Fibroblast of gingiva (primary cell): ENCODE measurements at regions not wholly inside any gene's neighbourhood (a gene's known extent, or its start where the extent isn't known, plus 50 kb on each side); places are given as distances from the start of the nearest gene placed in this dataset.

Experiments used
- DNase-seq: peaks from one replicate; pipeline ENCODE4 v3.0.0-alpha.2; 2011; ENCODE audit warnings: low read depth

DNA sequence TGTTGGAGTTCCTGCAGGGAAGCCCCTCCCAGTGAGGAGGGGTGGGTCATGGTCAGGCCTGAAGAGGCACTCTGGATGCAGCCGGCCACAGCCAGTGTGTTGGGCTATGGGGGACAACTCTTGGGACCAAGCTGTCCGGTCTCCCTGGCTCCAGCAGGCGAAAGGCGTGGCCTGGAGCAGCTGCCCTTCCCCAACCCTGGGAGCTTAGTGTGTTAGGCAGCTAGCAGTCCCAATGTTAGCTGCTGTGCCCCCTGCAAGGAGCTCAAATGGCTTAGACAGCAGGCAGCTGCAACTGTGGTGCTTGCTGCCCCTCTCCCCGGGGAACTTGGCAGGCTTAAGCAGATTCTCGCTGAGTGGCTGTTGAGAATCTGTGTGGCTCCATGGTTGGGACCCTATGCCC lies 67.5 kb upstream of the ACTBL2 start:
- DNase-seq: no peak

DNA sequence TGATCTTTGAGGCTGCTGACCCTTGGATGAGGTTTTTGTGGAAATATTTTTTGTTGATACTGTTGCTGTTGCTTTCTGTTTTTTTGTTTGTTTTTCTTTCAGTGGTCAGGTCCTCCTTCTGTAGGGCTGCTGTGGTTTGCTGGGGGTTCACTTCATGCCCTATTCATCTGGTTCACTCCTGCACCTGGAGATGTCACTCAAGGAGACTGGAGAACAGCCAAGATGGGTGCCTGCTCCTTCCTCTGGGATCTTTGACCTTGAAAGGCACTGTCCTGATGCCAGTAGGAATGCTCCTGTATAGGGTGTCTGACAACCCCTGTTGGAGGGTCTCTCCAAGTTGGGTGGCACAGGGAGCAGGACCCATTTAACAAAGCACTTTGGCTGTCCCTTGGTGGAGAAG lies 67.0 kb upstream of the ACTBL2 start:
- DNase-seq: no peak

DNA sequence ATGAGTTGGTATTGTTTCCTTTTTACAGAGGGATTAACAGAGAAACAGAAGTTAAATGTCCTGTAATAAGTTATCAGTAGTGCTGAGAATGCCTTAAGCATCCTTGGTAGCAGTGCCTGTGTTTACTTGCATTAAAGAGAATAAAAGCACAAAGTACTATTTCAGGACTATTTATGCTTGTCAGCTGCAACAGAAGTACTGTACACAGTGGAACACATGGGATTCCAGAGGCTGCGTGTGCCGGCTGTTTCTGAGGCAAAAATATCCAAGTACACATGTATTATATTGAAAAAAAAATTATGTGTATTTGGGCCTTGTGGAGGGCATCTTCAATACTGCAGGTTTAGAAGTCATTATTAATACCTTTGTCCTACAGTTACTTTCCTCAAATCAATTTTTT lies 58.2 kb upstream of the ACTBL2 start:
- DNase-seq: no peak

DNA sequence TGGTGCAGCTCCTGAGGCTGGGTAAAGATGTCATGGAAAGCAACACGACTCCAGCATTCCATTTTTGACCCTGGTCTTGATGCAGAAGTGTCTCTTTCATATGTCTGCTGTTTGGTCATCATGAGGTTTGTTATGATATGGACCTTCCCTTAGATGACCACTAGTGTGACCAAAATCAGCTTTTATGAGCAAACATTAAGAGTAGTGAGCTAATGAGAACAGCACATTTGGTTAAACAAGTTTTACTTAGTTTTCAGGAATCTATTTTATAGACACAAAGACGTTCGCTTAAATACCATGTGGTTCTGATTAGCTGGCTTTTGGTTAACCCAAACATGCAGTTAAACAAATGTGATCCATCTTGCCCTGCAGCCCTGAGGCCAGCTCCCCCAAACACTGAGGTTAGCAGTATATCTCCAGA lies 56.7 kb upstream of the ACTBL2 start:
- DNase-seq: peak; percentile 61

DNA sequence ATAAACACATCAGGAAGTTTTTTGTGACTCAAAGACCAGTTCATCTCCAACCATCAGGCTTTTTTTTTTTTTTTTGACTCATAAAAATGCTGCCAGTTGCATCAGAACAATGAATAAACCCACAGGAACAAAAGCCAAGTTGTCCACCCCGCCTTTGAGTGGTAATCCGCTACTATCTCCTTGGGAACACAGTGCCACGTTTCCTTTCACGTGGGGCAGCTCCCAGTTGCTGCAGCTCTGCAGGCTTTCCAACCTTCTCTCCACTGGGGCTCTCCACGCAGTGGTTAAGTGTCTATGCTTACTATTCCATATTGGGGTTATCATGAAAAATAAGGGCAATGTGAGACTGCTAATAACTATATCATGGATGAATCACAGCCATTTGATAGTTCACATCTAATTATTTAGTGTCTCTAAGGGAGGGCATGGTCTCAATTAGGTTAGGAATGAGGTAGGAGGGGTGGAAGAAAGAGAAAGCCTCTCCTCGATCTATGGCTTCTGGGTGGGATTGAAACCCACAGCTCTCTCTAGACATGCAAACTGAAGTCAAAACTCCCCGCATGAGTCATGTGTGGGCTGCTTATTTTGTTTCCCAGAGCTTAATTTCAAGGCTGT lies 55.8 kb upstream of the ACTBL2 start:
- DNase-seq: peak; percentile 87

DNA sequence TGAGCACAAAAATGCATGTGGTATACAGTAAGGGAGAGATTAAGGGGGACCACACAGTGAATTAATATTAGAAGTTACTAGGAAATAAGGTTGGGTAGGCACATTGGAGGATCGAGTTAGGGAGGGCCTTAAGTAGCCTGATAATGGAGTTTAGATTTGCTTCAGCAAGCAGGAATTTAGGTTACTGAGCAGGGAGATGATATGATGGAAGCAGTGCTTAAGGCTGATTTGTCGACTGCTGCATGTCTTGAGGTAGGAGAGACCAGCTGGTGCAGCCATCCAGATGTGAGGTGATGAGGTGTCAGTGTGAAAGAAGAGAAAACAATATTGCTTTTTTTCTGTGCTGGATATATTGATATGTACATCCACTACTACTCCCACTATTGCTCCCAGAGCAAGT lies 55.2 kb upstream of the ACTBL2 start:
- DNase-seq: no peak

DNA sequence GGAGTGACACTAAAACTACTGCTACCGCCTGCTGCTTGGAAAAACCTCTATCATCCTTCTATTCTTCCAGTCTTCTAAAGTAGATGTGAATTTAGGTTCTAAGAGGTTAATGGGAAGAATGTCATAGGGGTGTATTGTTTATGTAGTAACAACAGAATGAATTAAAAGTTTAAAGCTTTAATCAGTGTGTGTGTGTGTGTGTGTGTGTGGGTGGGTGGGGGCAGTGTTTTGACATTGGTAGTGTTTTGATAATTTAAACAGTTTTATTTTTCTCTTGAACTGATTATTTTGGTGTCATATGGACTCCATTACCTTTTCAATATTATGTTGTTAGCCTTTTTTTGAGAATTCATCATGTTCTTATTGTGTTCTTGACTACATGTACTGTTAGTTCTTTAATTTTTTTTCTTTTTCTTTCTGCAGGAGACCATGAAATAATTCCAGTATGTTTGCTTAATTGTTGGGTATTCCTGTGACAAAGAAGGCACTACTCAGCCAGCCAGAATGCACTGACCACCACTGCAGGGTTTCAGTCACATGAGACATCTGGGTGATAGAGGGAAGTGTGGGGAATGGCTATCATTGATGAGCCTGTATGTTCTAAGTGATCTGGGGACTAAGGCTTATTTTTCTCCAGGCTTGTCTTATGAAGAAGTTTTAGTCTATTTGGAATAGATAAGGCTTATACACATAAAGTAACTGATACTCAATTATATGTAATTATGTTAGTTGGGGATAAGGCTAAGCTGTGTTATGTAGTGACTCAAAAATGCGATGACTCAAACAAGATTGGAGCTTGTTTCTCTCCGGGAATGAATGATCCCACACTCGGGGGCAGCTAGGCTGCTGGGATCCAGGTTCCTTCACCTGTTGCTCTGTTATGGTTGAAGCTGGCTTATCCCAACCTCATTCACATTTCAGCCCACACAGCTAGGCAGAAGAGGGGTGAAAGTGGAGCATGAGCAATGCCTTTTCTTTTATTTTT lies 50.2 kb upstream of the ACTBL2 start:
- no peak for DNase-seq
